Pancreas (tissue), 10 donors: ENCODE measurements at regions not wholly inside any gene's neighbourhood (a gene's known extent, or its start where the extent isn't known, plus 50 kb on each side); places are given as distances from the start of the nearest gene placed in this dataset.
A peak's percentile ranks its signal among the peaks of the same experiment; 100 is the strongest.

Experiments used
- ATAC-seq, 4 donors: fragments of 200-7000 bp; cut with Tn5 transposase; one replicate each; pipeline versions ENCODE4 v1.8.0 to v1.9.1; 2020; ENCODE audit warnings: mild to moderate bottlenecking in 4 of 4, moderate library complexity in 4 of 4
- DNase-seq, 6 donors: peaks; one replicate each; pipeline ENCODE4 v3.0.0-alpha.2; 2020
- FAIRE-seq: peaks from 2 replicates; lab custom pipeline; 2012; peaks lifted over from hg19 to GRCh38; lab: Jason Lieb, UNC
- H3K27ac ChIP-seq, 4 donors: fragments of 200-600 bp; sonication (generic); 1 replicate in 3 of 4; 2 replicates in 1 of 4; pipeline versions ENCODE4 v1.5.0 to v1.8.0; 2020
- H3K27me3 ChIP-seq, 4 donors: fragments of 200-600 bp; one replicate each; pipeline ENCODE4 v1.8.0; 2021
- H3K36me3 ChIP-seq, 3 donors: fragments of 200-600 bp; sonication (generic) in 1 of 3; one replicate each; pipeline versions ENCODE4 v1.5.0 to v1.8.0; 2020 to 2021
- H3K4me1 ChIP-seq, 3 donors: fragments of 200-600 bp; one replicate each; pipeline ENCODE4 v1.8.0; 2021
- H3K4me3 ChIP-seq, 4 donors: fragments of 200-600 bp; sonication (generic) in 2 of 4; one replicate each; pipeline versions ENCODE4 v1.5.0 to v1.8.0; 2020 to 2021
- H3K9me3 ChIP-seq, 4 donors: fragments of 200-600 bp; one replicate each; pipeline ENCODE4 v1.8.0; 2021
- WGBS, 2 donors: extraction: QIAGEN DNeasy Blood & Tissue Kit; methylation state at CpG; one replicate each; pipeline ENCODE4 v1.1.7; 2013; 5-methylcytosine and 5-hydroxymethylcytosine counted together
- intact Hi-C, 3 donors: fragments of 100-400 bp; cut with DNase I; formaldehyde crosslinking; loops; one replicate each; pipeline versions ENCODE4 v1.11.1 to v1.14.2; 2022
- TF ChIP-seq, protein P1 (sequence below), 4 donors: fragments of 200-600 bp; sonication (generic) in 3 of 4; IDR thresholded peaks; one replicate each; pipeline versions ENCODE4 v1.5.0 to v1.8.0; 2021; ENCODE audit warnings: antibody characterized with exemption in 4 of 4
- donor health status: healthy with polysubstance abuse.
- donor health status: DM: no; HTN: no; CAD: no; lungs with moderate emphysema.
- donor health status: DM: no; HTN: no; CAD: no.
- donor health status: control.
- donor health status: control.
- donor health status: Bipolar disorder and iron deficiency.
- donor health status: DM: yes; HTN: yes; CAD: no.
- donor health status: DM: no; HTN: no; CAD: no.
- donor health status: DM: no; HTN: no; CAD: no.
- donor health status: DM: yes; HTN: yes; CAD: no.

DNA sequence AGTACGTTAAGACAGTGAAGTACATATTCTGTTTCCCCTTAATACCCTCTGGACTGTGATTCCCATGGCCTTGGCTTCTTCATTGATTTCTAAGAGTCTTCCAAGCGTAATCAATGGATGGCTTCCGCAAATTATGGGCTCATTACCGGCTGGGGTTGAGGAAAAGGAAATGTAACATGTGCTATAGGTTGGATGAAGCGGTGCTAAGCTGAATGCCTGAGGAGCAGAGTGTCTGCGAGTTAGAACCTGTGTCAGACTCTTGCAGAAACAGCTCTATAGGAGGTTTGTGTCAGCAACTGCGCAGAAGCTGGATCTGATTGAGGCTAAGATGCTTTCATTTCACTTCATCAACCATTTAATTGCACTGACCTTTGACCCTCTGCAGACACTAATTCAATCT is 114.3 kb upstream of the CDH18 start:
- DNase-seq, result no peak
- Histone ChIP-seq H3K4me1 (no peaks in the 10 kb centered on the region), H3K9me3 (no peaks in the 10 kb centered on the region), H3K27ac (no peak overlapping the region), H3K4me3 (no peak overlapping the region), H3K36me3 (no peaks in the 10 kb centered on the region), H3K27me3 (no peaks in the 10 kb centered on the region)
- intact Hi-C loops, result no loop called here
- FAIRE-seq, result no peak
- 76 to 81% methylated on average over 7 of the region's 7 CpGs for WGBS, 2 donors
- no peak for ATAC-seq
- TF ChIP-seq, protein P1, sequence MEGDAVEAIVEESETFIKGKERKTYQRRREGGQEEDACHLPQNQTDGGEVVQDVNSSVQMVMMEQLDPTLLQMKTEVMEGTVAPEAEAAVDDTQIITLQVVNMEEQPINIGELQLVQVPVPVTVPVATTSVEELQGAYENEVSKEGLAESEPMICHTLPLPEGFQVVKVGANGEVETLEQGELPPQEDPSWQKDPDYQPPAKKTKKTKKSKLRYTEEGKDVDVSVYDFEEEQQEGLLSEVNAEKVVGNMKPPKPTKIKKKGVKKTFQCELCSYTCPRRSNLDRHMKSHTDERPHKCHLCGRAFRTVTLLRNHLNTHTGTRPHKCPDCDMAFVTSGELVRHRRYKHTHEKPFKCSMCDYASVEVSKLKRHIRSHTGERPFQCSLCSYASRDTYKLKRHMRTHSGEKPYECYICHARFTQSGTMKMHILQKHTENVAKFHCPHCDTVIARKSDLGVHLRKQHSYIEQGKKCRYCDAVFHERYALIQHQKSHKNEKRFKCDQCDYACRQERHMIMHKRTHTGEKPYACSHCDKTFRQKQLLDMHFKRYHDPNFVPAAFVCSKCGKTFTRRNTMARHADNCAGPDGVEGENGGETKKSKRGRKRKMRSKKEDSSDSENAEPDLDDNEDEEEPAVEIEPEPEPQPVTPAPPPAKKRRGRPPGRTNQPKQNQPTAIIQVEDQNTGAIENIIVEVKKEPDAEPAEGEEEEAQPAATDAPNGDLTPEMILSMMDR (IDR thresholded peaks at IDR 0.05), result no peak

DNA sequence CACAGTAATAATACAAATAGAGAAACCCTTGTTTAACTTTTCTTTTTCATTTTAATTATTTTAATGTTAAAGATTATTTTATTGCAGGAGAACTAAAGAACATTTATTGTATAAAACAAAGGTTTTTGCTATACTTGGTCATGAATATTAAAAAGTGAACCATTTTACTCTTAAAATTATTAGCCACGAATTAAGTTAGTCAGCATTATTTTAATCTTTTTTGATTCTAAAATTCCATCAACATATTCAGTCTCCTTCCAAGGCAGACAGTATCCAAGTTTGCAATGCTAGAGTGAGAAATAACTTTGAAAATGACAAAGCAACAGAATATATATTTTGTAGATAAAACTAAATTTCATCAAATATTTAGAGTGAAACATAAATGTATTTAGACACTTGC is 110.7 kb upstream of the CDH18 start:
- intact Hi-C loops, result no loop called here
- Histone ChIP-seq H3K4me3 (no peak overlapping the region), H3K9me3 (no peaks in the 10 kb centered on the region), H3K27ac (no peak overlapping the region), H3K36me3 (no peaks in the 10 kb centered on the region), H3K27me3 (no peaks in the 10 kb centered on the region), H3K4me1 (no peaks in the 10 kb centered on the region)
- DNase-seq, result no peak
- peak; percentile 9 for FAIRE-seq
- WGBS, 2 donors, result 81 to 89% methylated on average over 1 of the region's 1 CpG
- TF ChIP-seq, protein P1 (IDR thresholded peaks at IDR 0.05), result no peak
- no peak for ATAC-seq

DNA sequence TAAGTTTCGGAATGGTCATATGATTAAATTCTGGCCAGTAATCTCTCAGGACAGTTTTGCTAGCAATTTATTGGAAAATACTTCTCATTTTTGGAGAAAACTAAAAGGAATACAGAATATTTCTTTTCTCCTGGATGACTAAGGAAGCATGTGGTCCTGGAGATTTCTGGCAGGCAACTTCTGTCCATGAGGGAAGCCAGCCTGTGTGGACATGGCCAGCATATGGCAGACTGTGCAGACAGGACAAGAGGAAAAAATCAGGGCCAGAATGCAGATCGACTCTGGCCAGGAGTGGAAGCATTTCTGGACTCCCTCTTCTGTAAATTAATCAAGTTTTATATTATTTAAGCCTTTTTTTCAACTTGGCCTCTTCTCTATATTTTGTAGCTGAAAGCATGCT is 100.4 kb upstream of the CDH18 start:
- WGBS, 2 donors, result 78 to 92% methylated on average over 2 of the region's 2 CpGs
- H3K27me3 ChIP-seq, result no peaks in the 10 kb centered on the region
- ATAC-seq (no peak), FAIRE-seq (no peak), DNase-seq (no peak)
- no peaks in the 10 kb centered on the region for H3K9me3 ChIP-seq
- no peak overlapping the region for H3K4me3 ChIP-seq
- TF ChIP-seq, protein P1 (IDR thresholded peaks at IDR 0.05), result no peak
- H3K27ac ChIP-seq, result no peak overlapping the region
- no peaks in the 10 kb centered on the region for H3K4me1 ChIP-seq
- intact Hi-C loops, result no loop called here
- H3K36me3 ChIP-seq, result no peaks in the 10 kb centered on the region

DNA sequence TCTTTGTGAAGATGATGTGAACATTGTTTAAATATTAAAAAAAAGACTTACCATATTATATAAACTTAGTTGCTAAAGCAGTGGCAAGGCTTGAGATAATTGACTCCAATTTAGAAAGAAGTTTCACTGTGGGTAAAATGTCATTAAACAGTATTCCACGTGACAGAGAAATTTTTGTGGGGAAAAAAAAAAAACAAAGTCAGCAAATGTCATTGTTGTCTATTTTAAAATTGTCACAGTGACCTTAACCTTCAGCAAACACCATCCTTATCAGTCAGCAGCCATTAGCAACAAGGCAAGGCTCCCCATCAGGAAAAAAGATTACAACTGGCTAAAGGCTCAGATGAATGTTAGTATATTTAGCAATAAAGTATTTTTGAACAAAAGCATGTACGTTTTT is 99.3 kb upstream of the CDH18 start:
- DNase-seq, result no peak

DNA sequence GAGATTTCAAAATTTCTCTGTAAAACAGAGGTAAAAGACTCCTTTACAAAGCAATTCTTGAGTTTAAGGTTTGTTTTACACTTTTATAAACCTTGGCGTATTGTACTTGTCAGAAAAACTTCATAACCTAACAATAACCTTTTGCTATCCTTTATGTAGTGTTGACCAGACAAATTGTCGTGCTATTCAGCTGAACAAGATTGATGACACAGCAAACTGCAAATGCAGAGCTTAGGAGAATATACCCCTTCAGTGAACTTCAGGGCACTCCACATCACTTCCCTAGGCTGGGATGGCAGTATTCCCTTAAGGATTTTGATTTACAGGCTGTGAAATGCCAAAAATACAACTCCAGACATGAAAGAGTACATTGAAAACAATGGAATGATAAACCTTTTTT is 89.2 kb upstream of the CDH18 start:
- DNase-seq (no peak), ATAC-seq (no peak), FAIRE-seq (no peak)
- H3K4me3 ChIP-seq, result no peak overlapping the region
- H3K4me1 ChIP-seq, result no peaks in the 10 kb centered on the region
- TF ChIP-seq, protein P1 (IDR thresholded peaks at IDR 0.05), result no peak
- 77% methylated on average over 2 of the region's 2 CpGs for WGBS, 2 donors
- intact Hi-C loops, result no loop called here
- no peaks in the 10 kb centered on the region for H3K9me3 ChIP-seq
- H3K27me3 ChIP-seq, result no peaks in the 10 kb centered on the region
- no peak overlapping the region for H3K27ac ChIP-seq
- H3K36me3 ChIP-seq, result no peaks in the 10 kb centered on the region

More for the DNA sequence above, 99.3 kb upstream of the CDH18 start:
- FAIRE-seq (no peak), ATAC-seq (no peak)
- Histone ChIP-seq H3K27ac (no peak overlapping the region), H3K9me3 (no peaks in the 10 kb centered on the region), H3K27me3 (no peaks in the 10 kb centered on the region), H3K36me3 (no peaks in the 10 kb centered on the region), H3K4me1 (no peaks in the 10 kb centered on the region), H3K4me3 (no peak overlapping the region)
- intact Hi-C loops, result no loop called here
- WGBS, 2 donors, result 46 to 51% methylated on average over 2 of the region's 2 CpGs
- TF ChIP-seq, protein P1 (IDR thresholded peaks at IDR 0.05), result no peak
